GM12875 (cell line): ENCODE measurements at regions not wholly inside any gene's neighbourhood (a gene's known extent, or its start where the extent isn't known, plus 50 kb on each side); places are given as distances from the start of the nearest gene placed in this dataset.

Experiments used
- H3K4me3 ChIP-seq: one replicate; pipeline ENCODE4 v1.5.1; 2011; ENCODE audit warnings: low read depth, low read length, control low read depth
- CTCF ChIP-seq: IDR thresholded peaks from 2 replicates; pipeline ENCODE4 v1.5.1; 2011; ENCODE audit warnings: low read depth, mild to moderate bottlenecking, control low read depth, inconsistent platforms, low read length, moderate library complexity, borderline replicate concordance; ENCODE audit not compliant: insufficient read depth

DNA sequence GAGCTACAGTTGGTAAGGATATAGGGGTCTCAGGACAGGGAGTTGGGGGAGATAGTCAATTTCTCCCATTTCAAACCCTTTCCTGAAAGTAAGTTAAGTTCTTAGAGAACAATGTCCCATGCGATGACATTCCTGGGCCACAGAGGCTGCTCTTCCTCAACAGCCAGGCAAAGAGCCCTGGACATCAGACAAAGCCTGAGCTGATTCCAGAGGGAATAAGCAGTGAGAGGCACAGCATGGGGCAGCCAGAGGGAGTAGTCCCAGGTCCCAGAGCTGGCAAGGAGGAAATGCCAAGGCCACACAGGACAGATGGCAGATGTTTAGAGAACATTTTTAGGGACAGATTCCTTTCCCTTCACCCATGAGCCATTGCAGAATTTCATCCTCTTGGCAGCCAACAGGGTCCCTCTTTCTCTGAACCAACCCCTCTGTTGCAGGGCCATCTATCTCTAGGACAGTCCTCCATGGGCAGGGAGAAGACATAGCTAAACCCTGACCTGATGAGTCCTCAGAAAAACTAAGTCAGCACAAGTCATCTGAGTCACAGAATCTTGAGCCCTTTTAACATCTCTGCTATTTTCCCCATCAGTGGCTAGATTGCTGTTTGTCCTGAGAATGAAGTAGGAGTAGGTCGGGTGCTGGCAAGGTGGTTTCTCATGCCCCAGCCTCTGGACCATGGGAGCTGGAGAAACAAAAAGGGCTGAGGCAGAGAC, 60.3 kb upstream of the CALM2 start:
- H3K4me3 ChIP-seq: no peak overlapping the region
- no peak for TF ChIP-seq CTCF

GRCh38 chr2:47235132-47235531, 58.8 kb upstream of the CALM2 start:
- H3K4me3 ChIP-seq: no peak overlapping the region
- TF ChIP-seq CTCF: no peak

DNA sequence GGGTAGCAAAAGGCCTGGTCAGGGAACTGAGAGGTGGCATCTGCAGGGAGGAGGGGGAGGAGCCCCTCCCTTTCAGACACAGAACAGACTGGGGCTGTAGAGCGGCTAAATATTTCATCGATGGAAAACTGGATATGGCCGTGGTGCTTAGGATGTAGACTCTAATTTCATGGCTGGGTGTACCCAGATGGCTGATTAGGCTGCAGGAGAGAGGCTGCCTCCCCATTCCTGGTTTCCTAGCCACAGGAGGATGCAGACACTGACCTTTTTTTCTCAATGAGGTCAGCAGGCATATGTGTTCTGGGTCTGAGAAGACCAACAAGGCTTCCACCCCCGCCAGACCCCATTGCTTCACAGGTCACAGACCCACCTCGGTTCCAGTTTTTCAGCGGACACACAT, 58.1 kb upstream of the CALM2 start:
- H3K4me3 ChIP-seq: no peak overlapping the region
- TF ChIP-seq CTCF: no peak

DNA sequence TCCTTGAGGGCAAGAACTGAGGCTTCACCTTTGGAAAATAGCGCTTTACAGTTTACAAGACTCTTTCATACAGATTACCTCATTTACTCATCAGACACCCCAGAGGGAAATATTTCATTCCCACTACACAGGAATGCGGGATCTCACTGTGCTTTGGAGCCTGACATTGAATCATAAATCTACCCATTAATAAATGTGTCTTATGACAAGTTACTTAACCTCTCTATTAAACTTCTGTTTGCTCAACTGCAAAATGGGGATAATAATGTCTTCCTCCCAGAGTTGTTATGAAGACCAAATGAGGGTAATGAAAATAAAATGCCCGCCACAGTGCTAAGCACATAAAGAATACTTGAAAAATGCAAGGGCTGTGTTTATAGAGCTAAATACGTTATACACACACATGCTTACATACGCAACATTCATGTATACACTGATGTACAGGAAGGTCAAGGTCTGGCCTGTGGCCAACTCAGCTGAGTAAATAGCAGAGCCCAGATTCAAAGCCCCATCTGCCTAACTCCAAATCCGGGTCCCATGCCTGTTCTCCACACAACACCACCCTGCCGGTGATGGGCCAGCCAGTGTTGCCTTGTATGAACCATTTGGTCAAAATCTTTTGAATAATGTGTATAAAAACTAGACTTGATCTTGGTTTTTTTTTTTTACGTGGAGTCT, 56.6 kb upstream of the CALM2 start:
- no peak overlapping the region for H3K4me3 ChIP-seq
- TF ChIP-seq CTCF: no peak

- TF ChIP-seq CTCF: no peak
- H3K4me3 ChIP-seq: no peak overlapping the region
These were observed 54.1 kb upstream of the CALM2 start for GRCh38 chr2:47230418-47230817.

- H3K4me3 ChIP-seq: no peak overlapping the region
- TF ChIP-seq CTCF: no peak
These were observed 51.4 kb upstream of the CALM2 start for GRCh38 chr2:47227532-47228279.
